H1 (cell line): ENCODE measurements at regions not wholly inside any gene's neighbourhood (a gene's known extent, or its start where the extent isn't known, plus 50 kb on each side); places are given as distances from the start of the nearest gene placed in this dataset.

ENCODE experiments used
- BACH1 ChIP-seq: IDR thresholded peaks from 2 replicates; pipeline ENCODE4 v1.6.1; 2012; ENCODE audit warnings: low read length, improper control_type of control experiment
- CBX5 ChIP-seq: fragments of 300-800, 300-1000 bp; sonication (generic); IDR thresholded peaks from 2 replicates; pipeline ENCODE4 v1.7.1; 2016; ENCODE audit warnings: antibody characterized with exemption, low read length, low read depth
- CHD2 ChIP-seq: IDR thresholded peaks from 2 replicates; pipeline ENCODE4 v1.6.1; 2012; ENCODE audit warnings: low read length, improper control_type of control experiment
- GABPA ChIP-seq: IDR thresholded peaks from 2 replicates; pipeline ENCODE4 v1.6.1; 2011; ENCODE audit warnings: mild to moderate bottlenecking, low read length, moderate library complexity, borderline replicate concordance; ENCODE audit not compliant: insufficient read depth
- JUND ChIP-seq: IDR thresholded peaks from 2 replicates; pipeline ENCODE4 v1.6.1; 2011; ENCODE audit warnings: mild to moderate bottlenecking, improper control_type of control experiment, low read length
- POLR2A ChIP-seq, 2 experiments: IDR thresholded peaks; 1 replicate in 1 of 2; 2 replicates in 1 of 2; pipeline ENCODE4 v1.6.1; 2011; ENCODE audit warnings: low read depth in 2 of 2, low read length in 2 of 2, mild to moderate bottlenecking in 2 of 2; ENCODE audit errors: control extremely low read depth in 1 of 2
- RXRA ChIP-seq: IDR thresholded peaks from 2 replicates; pipeline ENCODE4 v1.6.1; 2011; ENCODE audit warnings: low read depth, mild to moderate bottlenecking, low read length, moderate library complexity; ENCODE audit not compliant: insufficient read depth
- TBP ChIP-seq: IDR thresholded peaks from 2 replicates; pipeline ENCODE4 v1.6.1; 2011; ENCODE audit warnings: low read depth, low read length, improper control_type of control experiment
- TEAD4 ChIP-seq: IDR thresholded peaks from 2 replicates; pipeline ENCODE4 v1.6.1; 2012; ENCODE audit warnings: low read depth, low read length, inconsistent platforms, mixed read lengths
- TF ChIP-seq, protein P1 (sequence below): IDR thresholded peaks from 2 replicates; pipeline ENCODE4 v1.6.1; 2012; ENCODE audit warnings: inconsistent platforms

DNA sequence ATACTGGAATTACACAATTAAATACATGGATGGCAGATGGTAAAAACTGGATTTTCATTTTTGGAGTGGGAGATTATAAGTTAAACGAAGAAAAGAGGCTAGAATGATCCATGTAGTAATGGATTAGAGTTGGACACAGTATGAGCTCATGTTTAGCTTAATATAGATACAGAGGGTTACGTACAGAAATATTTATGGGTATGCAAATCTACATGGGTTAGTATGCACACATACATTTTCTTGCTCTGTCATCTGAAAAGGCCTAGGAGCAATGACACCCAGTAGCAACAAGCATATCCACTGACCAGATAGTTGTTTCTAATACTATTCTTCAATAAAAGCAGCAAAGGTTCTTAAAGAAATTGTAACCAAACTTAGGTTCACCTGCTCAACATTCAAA, 366.4 kb downstream of the SEMA3D start (continued):
- no peak for TF ChIP-seq BACH1
- no peak for TF ChIP-seq TEAD4
- TF ChIP-seq JUND = no peak
- TF ChIP-seq GABPA = no peak
- no peak for TF ChIP-seq CBX5
- no peak for TF ChIP-seq CHD2
- TF ChIP-seq TBP = no peak
- TF ChIP-seq RXRA = no peak
- TF ChIP-seq, protein P1, sequence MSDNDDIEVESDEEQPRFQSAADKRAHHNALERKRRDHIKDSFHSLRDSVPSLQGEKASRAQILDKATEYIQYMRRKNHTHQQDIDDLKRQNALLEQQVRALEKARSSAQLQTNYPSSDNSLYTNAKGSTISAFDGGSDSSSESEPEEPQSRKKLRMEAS = no peak
- no peak for TF ChIP-seq POLR2A (IDR thresholded peaks at IDR 0.05; ENCODE audit: control extremely low read depth in 1 of 2, low read depth in 2 of 2, low read length in 2 of 2)
